OCI-LY1 (cell line): ENCODE measurements at regions not wholly inside any gene's neighbourhood (a gene's known extent, or its start where the extent isn't known, plus 50 kb on each side); places are given as distances from the start of the nearest gene placed in this dataset.

Experiments used
- EZH2 ChIP-seq: fragments of 200-600 bp; sonication (generic), shearing (Covaris generic); IDR thresholded peaks from 2 replicates; pipeline ENCODE4 v1.8.0; 2017; ENCODE audit warnings: borderline replicate concordance, mixed run types, mild to moderate bottlenecking, antibody characterized with exemption, low read length, moderate library complexity, mixed read lengths
- TF ChIP-seq, protein P1 (sequence below): fragments of 200-600 bp; sonication (generic), shearing (Covaris generic); IDR thresholded peaks from 2 replicates; pipeline ENCODE4 v1.5.1; 2017; ENCODE audit warnings: mild to moderate bottlenecking, antibody characterized with exemption, low read length, moderate library complexity, mixed read lengths

DNA sequence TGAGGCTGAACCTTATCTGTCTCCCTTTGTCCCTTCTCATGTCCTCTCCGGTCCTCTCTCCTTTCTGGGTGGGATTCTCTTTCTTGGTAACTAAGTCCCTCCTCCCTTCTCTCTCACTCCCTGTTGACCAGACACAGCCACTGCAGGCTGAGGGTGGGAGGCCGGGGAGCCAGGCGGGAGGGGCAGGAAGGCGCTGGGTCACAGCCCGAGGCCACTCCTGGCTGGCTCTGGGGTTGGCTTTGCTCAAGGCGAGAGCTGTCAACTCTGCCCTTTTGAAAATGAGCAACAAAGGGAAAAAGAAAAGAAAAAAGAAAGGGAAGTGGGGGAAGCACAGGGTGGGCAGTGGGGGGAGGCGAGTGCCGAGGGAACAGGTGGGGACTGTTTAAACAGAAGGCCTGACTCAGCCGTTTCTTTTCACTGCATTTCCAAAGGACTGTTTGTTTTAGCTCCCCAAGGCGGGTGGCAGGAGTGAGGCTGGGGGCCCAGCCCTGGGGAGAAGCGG lies 70.5 kb upstream of the IGFBP5 start:
- TF ChIP-seq, protein P1, sequence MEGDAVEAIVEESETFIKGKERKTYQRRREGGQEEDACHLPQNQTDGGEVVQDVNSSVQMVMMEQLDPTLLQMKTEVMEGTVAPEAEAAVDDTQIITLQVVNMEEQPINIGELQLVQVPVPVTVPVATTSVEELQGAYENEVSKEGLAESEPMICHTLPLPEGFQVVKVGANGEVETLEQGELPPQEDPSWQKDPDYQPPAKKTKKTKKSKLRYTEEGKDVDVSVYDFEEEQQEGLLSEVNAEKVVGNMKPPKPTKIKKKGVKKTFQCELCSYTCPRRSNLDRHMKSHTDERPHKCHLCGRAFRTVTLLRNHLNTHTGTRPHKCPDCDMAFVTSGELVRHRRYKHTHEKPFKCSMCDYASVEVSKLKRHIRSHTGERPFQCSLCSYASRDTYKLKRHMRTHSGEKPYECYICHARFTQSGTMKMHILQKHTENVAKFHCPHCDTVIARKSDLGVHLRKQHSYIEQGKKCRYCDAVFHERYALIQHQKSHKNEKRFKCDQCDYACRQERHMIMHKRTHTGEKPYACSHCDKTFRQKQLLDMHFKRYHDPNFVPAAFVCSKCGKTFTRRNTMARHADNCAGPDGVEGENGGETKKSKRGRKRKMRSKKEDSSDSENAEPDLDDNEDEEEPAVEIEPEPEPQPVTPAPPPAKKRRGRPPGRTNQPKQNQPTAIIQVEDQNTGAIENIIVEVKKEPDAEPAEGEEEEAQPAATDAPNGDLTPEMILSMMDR, result no peak
- TF ChIP-seq EZH2, result no peak
